ENCODE measurements at regions not wholly inside any gene's neighbourhood (a gene's known extent, or its start where the extent isn't known, plus 50 kb on each side); places are given as distances from the start of the nearest gene placed in this dataset.

GRCh38 chr1:234684856-234685255, 74.9 kb upstream of the IRF2BP2 start:
- H3K4me3 ChIP-seq (ENCODE audit: low read depth in 2 of 2, low read length in 2 of 2): no peak overlapping the region
- intact Hi-C loops (cut with micrococcal nuclease; ENCODE audit: unreplicated experiment) (no loop called here), in situ Hi-C loops (cut with HindIII; ENCODE audit: low pct_unique_long_range_greater_than_20kb, low sequenced_read_pairs) (no loop called here)
- H3K4me1 ChIP-seq (ENCODE audit: control insufficient read depth, insufficient read depth, low read length): peaks cover 6% of the 10 kb centered on the region
- DNase-seq (ENCODE audit: low read depth, low spot score) (no peak), ATAC-seq (no peak)
- H3K27ac ChIP-seq (ENCODE audit: low read length): peak overlapping the region; percentile 65; the same call in 1 of the 2 replicates
- H3K36me3 ChIP-seq (ENCODE audit: control insufficient read depth, insufficient read depth, low read length): no peaks in the 10 kb centered on the region
- H3K27me3 ChIP-seq (ENCODE audit: control insufficient read depth, insufficient read depth, low read length): no peaks in the 10 kb centered on the region
- peaks cover 37% of the 10 kb centered on the region for H3K9me3 ChIP-seq (ENCODE audit: control insufficient read depth, insufficient read depth, low read depth, low read length)
- CTCF ChIA-PET: no interaction called here
- no TSS peak for BruUV-seq (replicated peaks)
- TF ChIP-seq TCF7L2 (IDR thresholded peaks at IDR 0.05; ENCODE audit: low read depth, low read length): no peak
- no peak for TF ChIP-seq POLR2AphosphoS5 (IDR thresholded peaks at IDR 0.05; ENCODE audit: low read depth, low read length)
- POLR2A ChIA-PET: no interaction called here

- intact Hi-C loops (cut with micrococcal nuclease; ENCODE audit: unreplicated experiment) (no loop called here), in situ Hi-C loops (cut with HindIII; ENCODE audit: low pct_unique_long_range_greater_than_20kb, low sequenced_read_pairs) (no loop called here)
- H3K36me3 ChIP-seq (ENCODE audit: control insufficient read depth, insufficient read depth, low read length): no peaks in the 10 kb centered on the region
- POLR2A ChIA-PET: no interaction called here
- H3K9me3 ChIP-seq (ENCODE audit: control insufficient read depth, insufficient read depth, low read depth, low read length): peaks cover 37% of the 10 kb centered on the region
- H3K4me1 ChIP-seq (ENCODE audit: control insufficient read depth, insufficient read depth, low read length): peaks cover 6% of the 10 kb centered on the region
- no peak overlapping the region for H3K4me3 ChIP-seq (ENCODE audit: low read depth in 2 of 2, low read length in 2 of 2)
- no TSS peak for BruUV-seq (replicated peaks)
- H3K27me3 ChIP-seq (ENCODE audit: control insufficient read depth, insufficient read depth, low read length): no peaks in the 10 kb centered on the region
- peak; percentile 64 for DNase-seq (ENCODE audit: low read depth, low spot score)
- H3K27ac ChIP-seq (ENCODE audit: low read length): peak overlapping the region; percentile 65
- peak; percentile 98 for ATAC-seq
- CTCF ChIA-PET: no interaction called here
- TF ChIP-seq TCF7L2 (IDR thresholded peaks at IDR 0.05; ENCODE audit: low read depth, low read length): 0 out of 2 replicates have a peak, but pooled peaks have one; percentile 13
- no peak for TF ChIP-seq REST (IDR thresholded peaks at IDR 0.05; ENCODE audit: insufficient read depth in 1 of 2, low read depth in 2 of 2, low read length in 1 of 2)
Measured at GRCh38 chr1:234683861-234684632, 74.1 kb upstream of the IRF2BP2 start.

- H3K4me3 ChIP-seq (ENCODE audit: low read depth in 2 of 2, low read length in 2 of 2): no peak overlapping the region
- no TSS peak for BruUV-seq (replicated peaks)
- peaks cover 37% of the 10 kb centered on the region for H3K9me3 ChIP-seq (ENCODE audit: control insufficient read depth, insufficient read depth, low read depth, low read length)
- H3K4me1 ChIP-seq (ENCODE audit: control insufficient read depth, insufficient read depth, low read length): peaks cover 6% of the 10 kb centered on the region
- POLR2A ChIA-PET: no interaction called here
- in situ Hi-C loops (cut with HindIII; ENCODE audit: low pct_unique_long_range_greater_than_20kb, low sequenced_read_pairs) (no loop called here), intact Hi-C loops (cut with micrococcal nuclease; ENCODE audit: unreplicated experiment) (no loop called here)
- TF ChIP-seq CTCF (IDR thresholded peaks at IDR 0.05) (no peak), REST (IDR thresholded peaks at IDR 0.05; ENCODE audit: insufficient read depth in 1 of 2, low read depth in 2 of 2, low read length in 1 of 2) (no peak), TCF7L2 (IDR thresholded peaks at IDR 0.05; ENCODE audit: low read depth, low read length) (no peak), SIN3A (IDR thresholded peaks at IDR 0.05; ENCODE audit: borderline replicate concordance, insufficient read depth, low read depth, low read length) (no peak), POLR2AphosphoS5 (IDR thresholded peaks at IDR 0.05; ENCODE audit: low read depth, low read length) (no peak)
- CTCF ChIA-PET: no interaction called here
- no peaks in the 10 kb centered on the region for H3K27me3 ChIP-seq (ENCODE audit: control insufficient read depth, insufficient read depth, low read length)
- DNase-seq (ENCODE audit: low read depth, low spot score) (no peak), ATAC-seq (no peak)
- no peaks in the 10 kb centered on the region for H3K36me3 ChIP-seq (ENCODE audit: control insufficient read depth, insufficient read depth, low read length)
- peak overlapping the region; percentile 65; the same call in 1 of the 2 replicates for H3K27ac ChIP-seq (ENCODE audit: low read length)
Measured at GRCh38 chr1:234683127-234683860, 73.3 kb upstream of the IRF2BP2 start.

Measured in Panc1 (cell line).